SH-SY5Y (cell line): ENCODE measurements at regions not wholly inside any gene's neighbourhood (a gene's known extent, or its start where the extent isn't known, plus 50 kb on each side); places are given as distances from the start of the nearest gene placed in this dataset.

Experiments used
- GATA2 ChIP-seq: IDR thresholded peaks from 2 replicates; pipeline ENCODE4 v1.6.1; 2011; ENCODE audit warnings: mild to moderate bottlenecking, low read depth, low read length
- GATA3 ChIP-seq: IDR thresholded peaks from 2 replicates; pipeline ENCODE4 v1.6.1; 2011; ENCODE audit warnings: low read depth, mild to moderate bottlenecking, low read length, moderate library complexity

DNA sequence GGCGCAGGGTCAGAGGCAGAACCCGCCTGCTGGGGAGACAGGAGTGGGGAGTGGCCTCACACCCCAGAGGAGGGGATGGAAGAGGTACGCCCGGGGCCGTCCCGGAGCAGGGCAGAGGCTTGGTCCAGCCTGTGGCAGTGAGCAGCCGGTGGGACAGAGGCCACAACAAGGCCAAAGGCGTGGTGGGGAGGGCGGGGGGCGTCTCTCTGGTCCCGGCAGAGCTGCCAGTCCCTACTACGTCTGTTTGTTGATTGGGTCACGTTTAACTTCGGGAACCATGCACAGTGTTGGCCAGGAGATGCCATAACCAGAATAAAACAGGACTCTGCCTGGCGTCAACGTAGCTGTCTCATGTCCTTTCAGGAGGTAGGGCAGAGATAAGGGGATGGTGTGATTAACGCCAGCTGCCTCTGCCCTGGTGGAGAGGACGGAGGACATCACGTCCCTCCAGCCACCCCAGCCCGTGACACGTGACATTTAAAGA is 192.8 kb downstream of the BANP start:
- TF ChIP-seq GATA2 (peak; percentile 55; the same call in 1 of the 2 replicates), GATA3 (no peak)
